AG09319 (cell line): ENCODE measurements at regions not wholly inside any gene's neighbourhood (a gene's known extent, or its start where the extent isn't known, plus 50 kb on each side); places are given as distances from the start of the nearest gene placed in this dataset.

Experiments
- DNase-seq: peaks from one replicate; pipeline ENCODE4 v3.0.0-alpha.2; 2010; ENCODE audit warnings: low read depth; ENCODE audit errors: extremely low read depth
- CTCF ChIP-seq: IDR thresholded peaks from 2 replicates; pipeline ENCODE4 v1.5.1; 2011; ENCODE audit warnings: low read depth, mild to moderate bottlenecking, inconsistent platforms, low read length, moderate library complexity

- DNase-seq: no peak
- TF ChIP-seq CTCF: no peak
Observed at GRCh38 chr1:229098361-229098760, 172.6 kb upstream of the RAB4A start.

- TF ChIP-seq CTCF: no peak
- DNase-seq: no peak
Observed at GRCh38 chr1:229098903-229099578, 171.9 kb upstream of the RAB4A start.

- no peak for TF ChIP-seq CTCF
Observed at GRCh38 chr1:229101011-229101871, 169.7 kb upstream of the RAB4A start.

DNA sequence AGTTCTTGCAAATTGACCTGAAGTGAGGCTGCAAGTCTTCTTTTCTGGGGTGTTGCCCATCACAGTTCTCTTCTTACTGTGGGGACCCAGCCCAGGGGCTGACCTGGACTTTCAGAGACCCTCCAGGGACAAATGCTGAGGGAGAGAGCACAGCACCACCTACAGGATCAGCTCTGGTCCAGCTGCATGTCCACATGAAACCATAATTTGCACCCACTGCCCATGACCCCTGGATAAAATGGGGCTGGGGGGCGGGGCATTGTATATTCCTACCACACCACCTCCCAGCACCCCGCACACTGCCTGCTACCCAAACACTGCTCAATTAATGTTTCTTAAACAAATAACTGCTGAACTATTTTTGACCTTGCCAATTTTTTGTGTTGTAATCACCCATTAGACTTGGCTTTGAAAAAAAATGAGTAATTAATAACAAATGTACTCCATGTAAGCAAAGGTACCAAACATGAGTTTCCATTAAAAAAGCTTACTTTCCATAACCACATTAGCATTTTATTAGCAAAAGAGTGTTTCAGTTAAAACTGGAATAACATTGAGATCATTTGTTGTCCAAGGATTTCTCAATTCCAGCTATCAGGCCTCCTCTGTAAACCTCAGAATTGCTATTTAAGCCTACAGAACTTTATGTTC lies 168.0 kb upstream of the RAB4A start:
- TF ChIP-seq CTCF: peak; percentile 7
- DNase-seq: no peak

More at GRCh38 chr1:229101011-229101871, 169.7 kb upstream of the RAB4A start:
- no peak for DNase-seq

GRCh38 chr1:229104654-229105053 lies 166.3 kb upstream of the RAB4A start:
- TF ChIP-seq CTCF: no peak
- no peak for DNase-seq

DNA sequence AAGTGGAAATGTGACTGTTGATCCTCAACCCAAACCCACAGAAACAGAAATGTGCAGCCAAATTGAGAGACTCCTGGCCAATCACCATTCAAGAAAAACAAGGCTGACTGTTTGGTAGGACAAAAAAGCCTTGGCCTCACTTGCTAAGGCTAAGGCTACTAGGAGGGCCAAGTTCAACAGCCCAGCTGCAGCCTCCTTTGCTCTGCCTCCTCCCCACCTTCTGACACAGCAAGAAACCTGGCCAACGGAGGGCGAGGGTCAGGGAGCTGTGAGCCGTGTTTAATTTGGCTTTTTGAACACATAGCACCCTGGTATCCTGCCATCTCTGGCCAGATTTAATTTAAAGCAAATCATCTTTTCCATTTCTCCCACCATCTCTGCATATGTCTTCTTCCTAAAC lies 165.8 kb upstream of the RAB4A start:
- TF ChIP-seq CTCF: no peak
- DNase-seq: no peak
